Fibroblast of villous mesenchyme (primary cell): ENCODE measurements at regions not wholly inside any gene's neighbourhood (a gene's known extent, or its start where the extent isn't known, plus 50 kb on each side); places are given as distances from the start of the nearest gene placed in this dataset.

Source experiments
- DNase-seq: peaks from one replicate; pipeline ENCODE4 v3.0.0-alpha.2; 2010; ENCODE audit warnings: low read depth
- H3K4me3 ChIP-seq: 2 replicates; pipeline ENCODE4 v1.5.1; 2011; ENCODE audit warnings: low read depth, mild to moderate bottlenecking, low read length
- TF ChIP-seq, protein P1 (sequence below): IDR thresholded peaks from 2 replicates; pipeline ENCODE4 v1.5.1; 2012; ENCODE audit warnings: low read depth, mild to moderate bottlenecking, low read length; ENCODE audit not compliant: insufficient read depth

DNA sequence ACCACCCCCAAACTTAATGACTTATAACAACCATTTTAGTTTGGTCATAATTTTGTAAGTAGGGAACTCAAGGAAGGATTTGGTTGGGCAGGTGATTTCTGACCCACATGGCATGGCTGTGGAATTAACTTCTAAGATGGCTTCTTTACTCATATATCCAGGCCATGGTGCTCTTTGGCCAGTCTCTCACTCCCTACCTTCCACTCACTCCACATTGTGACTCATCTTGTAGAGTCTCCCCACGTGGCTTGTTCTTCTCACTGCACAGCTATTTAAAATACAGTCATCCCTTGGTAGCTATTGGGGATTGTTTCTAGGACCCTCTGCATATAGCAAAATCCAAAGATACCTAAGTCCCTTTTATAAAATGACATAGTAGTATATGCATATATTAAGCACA is 76.6 kb upstream of the MAST4 start:
- no peak overlapping the region for H3K4me3 ChIP-seq
- no peak for DNase-seq
- TF ChIP-seq, protein P1, sequence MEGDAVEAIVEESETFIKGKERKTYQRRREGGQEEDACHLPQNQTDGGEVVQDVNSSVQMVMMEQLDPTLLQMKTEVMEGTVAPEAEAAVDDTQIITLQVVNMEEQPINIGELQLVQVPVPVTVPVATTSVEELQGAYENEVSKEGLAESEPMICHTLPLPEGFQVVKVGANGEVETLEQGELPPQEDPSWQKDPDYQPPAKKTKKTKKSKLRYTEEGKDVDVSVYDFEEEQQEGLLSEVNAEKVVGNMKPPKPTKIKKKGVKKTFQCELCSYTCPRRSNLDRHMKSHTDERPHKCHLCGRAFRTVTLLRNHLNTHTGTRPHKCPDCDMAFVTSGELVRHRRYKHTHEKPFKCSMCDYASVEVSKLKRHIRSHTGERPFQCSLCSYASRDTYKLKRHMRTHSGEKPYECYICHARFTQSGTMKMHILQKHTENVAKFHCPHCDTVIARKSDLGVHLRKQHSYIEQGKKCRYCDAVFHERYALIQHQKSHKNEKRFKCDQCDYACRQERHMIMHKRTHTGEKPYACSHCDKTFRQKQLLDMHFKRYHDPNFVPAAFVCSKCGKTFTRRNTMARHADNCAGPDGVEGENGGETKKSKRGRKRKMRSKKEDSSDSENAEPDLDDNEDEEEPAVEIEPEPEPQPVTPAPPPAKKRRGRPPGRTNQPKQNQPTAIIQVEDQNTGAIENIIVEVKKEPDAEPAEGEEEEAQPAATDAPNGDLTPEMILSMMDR = no peak

DNA sequence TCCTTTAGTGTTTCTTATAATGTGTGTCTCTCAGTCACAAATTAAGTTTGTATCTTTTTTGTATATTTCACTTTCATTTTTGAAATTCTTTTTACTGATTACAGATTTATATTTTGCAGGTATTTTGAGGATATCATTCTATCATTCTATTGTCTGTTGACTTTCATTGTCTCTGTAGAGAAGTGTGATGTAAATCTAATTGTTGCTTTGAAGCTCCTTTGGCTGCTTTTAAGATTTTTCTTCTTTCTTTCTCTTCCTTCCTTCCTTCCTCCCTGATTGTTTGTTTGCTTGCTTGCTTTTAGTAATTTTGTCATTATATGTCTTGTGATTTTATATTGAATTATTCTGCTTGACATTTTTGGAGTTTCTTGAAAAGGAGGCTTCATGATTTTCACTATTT is 75.3 kb upstream of the MAST4 start:
- TF ChIP-seq, protein P1 = no peak
- DNase-seq = no peak
- H3K4me3 ChIP-seq = no peak overlapping the region

DNA sequence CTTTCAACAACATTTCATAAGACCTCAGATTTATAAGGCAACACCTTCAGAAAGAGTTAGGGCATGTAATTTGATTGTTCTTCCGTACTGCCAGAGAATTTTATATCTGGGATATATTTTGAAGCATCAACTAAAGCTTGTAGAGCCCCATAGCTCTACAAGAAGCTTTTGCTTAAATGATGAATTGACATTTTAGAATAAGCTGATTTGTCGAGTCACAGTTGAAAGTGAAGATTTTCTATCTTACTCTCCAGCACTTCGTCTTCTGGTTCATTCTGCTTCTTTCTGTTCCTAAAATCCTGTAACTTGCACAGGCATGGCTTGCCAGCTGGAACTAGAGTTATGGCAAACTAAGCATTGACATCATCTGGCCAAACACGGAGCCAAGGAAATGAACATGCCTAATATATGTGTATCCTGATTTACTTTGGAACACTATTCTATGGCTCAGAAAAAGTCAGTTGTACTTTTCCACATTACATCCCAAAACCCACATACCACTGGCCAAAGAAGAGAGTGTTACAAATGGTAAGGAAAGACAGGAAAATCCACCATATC is 68.6 kb upstream of the MAST4 start:
- TF ChIP-seq, protein P1 = no peak
- DNase-seq = no peak
- no peak overlapping the region for H3K4me3 ChIP-seq

DNA sequence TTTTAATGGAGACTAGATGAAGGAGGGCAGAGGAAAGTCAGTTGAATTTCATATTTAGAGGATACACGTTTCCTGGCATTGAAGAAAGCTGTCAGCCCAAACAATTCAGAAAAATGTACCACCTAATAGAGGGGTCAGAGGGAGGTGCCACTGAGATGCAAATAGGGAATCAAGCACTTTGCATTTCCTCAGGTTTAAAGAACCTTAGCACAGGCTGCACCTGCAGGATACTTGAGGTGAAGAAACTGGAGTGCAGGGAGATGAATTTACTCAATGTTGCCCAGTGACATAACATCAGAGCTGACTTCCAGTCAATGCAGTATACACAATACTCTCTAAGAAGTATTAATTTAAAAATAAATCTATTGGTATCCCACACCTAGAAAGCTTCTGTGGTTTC is 67.0 kb upstream of the MAST4 start:
- no peak overlapping the region for H3K4me3 ChIP-seq
- no peak for DNase-seq
- TF ChIP-seq, protein P1 = no peak

DNA sequence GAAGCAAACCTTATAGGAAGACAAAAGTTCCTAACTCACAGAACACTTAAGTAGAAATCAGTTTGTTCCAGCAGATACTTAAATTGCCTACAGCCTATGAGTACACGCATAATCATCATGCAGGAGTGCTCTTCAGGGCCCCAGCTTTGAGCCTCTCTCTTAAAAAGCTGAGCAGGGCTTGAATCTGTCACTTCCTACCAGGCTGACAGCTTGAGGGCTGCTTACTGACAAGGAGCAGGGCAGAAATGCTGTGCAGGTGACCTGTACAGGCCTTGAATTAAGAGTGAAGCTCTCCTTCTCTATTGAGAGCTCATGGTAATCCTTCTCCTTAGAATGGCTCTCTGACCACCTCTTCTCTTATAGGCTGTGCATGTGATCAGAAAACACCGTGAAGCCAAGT is 66.5 kb upstream of the MAST4 start:
- TF ChIP-seq, protein P1 = no peak
- DNase-seq = no peak
- no peak overlapping the region for H3K4me3 ChIP-seq

DNA sequence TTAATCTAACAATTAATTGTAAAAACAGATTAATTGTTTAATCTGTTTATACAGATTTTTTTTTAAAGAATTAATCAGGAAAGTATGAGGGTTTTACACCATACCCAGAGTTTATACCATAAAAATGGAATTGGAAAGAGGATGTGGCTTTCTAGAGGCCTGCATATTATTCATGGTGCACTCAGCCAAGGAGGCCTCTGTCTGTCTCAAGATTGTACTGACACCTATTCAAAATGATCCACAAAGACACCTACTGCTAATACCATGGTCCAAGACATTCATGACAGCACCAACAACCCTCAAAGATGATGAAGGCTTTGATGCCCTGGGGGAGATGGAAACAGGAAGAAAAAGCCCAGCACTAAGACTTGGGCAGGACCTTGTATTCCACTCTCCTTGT is 58.1 kb upstream of the MAST4 start:
- TF ChIP-seq, protein P1 = no peak
- H3K4me3 ChIP-seq = no peak overlapping the region
- no peak for DNase-seq

DNA sequence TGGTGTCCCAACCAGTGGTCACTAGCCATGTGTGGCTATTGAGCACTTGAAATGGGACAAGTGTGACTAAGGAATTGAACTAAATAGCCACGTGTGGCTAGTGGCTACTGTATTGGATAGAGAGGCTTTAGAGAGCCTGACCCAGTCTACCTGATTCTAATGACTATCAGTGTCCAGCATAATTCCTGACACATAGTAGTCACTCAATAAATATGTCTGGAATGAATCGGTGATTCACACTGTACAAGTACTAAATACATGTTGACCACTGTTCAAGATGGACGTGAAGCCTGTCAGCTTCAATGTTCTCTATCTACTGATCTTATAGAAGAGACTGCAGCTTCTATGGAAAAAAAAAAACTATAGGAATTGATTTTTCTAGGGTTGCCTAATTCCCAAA is 57.7 kb upstream of the MAST4 start:
- TF ChIP-seq, protein P1 = no peak
- no peak for DNase-seq
- no peak overlapping the region for H3K4me3 ChIP-seq
